Upper lobe of left lung (tissue), 6 donors: ENCODE measurements at regions not wholly inside any gene's neighbourhood (a gene's known extent, or its start where the extent isn't known, plus 50 kb on each side); places are given as distances from the start of the nearest gene placed in this dataset.

Experiments used
- ATAC-seq, 2 donors: fragments of 200-7000 bp; cut with Tn5 transposase; one replicate each; pipeline ENCODE4 v1.9.1; 2022; ENCODE audit warnings: mild to moderate bottlenecking in 2 of 2, moderate library complexity in 2 of 2; ENCODE audit not compliant: low FRiP score in 2 of 2
- DNase-seq, 2 donors: peaks; one replicate each; pipeline ENCODE4 v3.0.0-alpha.2; 2019 to 2020
- H3K27ac ChIP-seq, 4 donors: fragments of 200-600 bp; sonication (generic); one replicate each; pipeline ENCODE4 v1.5.1; 2016 to 2019
- H3K27me3 ChIP-seq, 4 donors: fragments of 200-600 bp; sonication (generic); one replicate each; pipeline ENCODE4 v1.5.1; 2017 to 2019
- H3K36me3 ChIP-seq, 4 donors: fragments of 200-600 bp; sonication (generic); one replicate each; pipeline ENCODE4 v1.5.1; 2016 to 2019
- H3K4me1 ChIP-seq, 4 donors: fragments of 200-600 bp; sonication (generic); one replicate each; pipeline ENCODE4 v1.5.1; 2018 to 2019
- H3K4me3 ChIP-seq, 4 donors: fragments of 200-600 bp; sonication (generic); one replicate each; pipeline ENCODE4 v1.5.1; 2017 to 2019; ENCODE audit warnings: mild to moderate bottlenecking in 2 of 4, moderate library complexity in 1 of 4
- H3K9me3 ChIP-seq, 4 donors: fragments of 200-600 bp; sonication (generic); one replicate each; pipeline ENCODE4 v1.5.1; 2018 to 2019
- EP300 ChIP-seq, 4 donors: sonication (generic); formaldehyde crosslinking; IDR thresholded peaks; one replicate each; pipeline ENCODE4 v1.5.1; 2017; ENCODE audit warnings: antibody characterized with exemption in 4 of 4, control low read depth in 2 of 4
- POLR2A ChIP-seq, 4 donors: fragments of 450-650 bp; IDR thresholded peaks; one replicate each; pipeline ENCODE4 v1.5.1; 2016 to 2017; ENCODE audit warnings: antibody characterized with exemption in 4 of 4, mild to moderate bottlenecking in 2 of 4
- POLR2AphosphoS5 ChIP-seq, 2 donors: sonication (generic); formaldehyde crosslinking; IDR thresholded peaks; one replicate each; pipeline ENCODE4 v1.5.1; 2017; ENCODE audit warnings: antibody characterized with exemption in 2 of 2
- WGBS, 2 donors: methylation state at CpG; one replicate each; pipeline ENCODE4 v1.1.5; 2017 to 2018; 5-methylcytosine and 5-hydroxymethylcytosine counted together
- TF ChIP-seq, protein P1 (sequence below), 6 experiments: fragments of 450-650 bp in 4 of 6; fragments of 200-600 bp in 2 of 6; sonication (generic) in 2 of 6; IDR thresholded peaks; one replicate each; pipeline ENCODE4 v1.5.1; 2016 to 2019; ENCODE audit warnings: antibody characterized with exemption in 6 of 6
- donor health status: DM: no; HTN: no; CAD: no; lungs with moderate emphysema.
- donor health status: DM: no; HTN: yes; CAD: no; lungs with severe emphysema.

DNA sequence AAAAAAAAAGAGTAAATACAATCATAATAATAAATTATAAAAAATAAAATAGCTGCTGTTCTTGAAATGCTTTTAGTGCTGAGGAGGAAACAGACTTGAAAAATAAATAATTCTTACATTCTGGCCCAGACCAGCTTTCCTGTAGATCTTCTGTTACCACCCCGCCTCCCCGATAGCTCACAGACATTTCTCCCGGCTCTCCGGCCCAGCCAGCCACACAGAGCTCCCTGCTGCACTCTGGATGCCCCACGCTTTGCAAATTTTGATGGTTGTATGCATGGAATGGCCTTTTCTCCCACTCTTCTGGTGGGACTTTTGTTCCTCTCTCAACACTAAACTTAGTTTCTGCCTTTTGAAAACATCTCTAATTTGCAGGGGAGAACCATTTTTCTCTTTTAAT, 249.3 kb downstream of the ATP23 start:
- no peak overlapping the region for H3K27ac ChIP-seq
- no peaks in the 10 kb centered on the region for H3K4me1 ChIP-seq
- H3K4me3 ChIP-seq: no peak overlapping the region
- no peak for DNase-seq
- H3K36me3 ChIP-seq: no peaks in the 10 kb centered on the region
- TF ChIP-seq POLR2AphosphoS5 (IDR thresholded peaks at IDR 0.05) (no peak), EP300 (IDR thresholded peaks at IDR 0.05) (no peak), POLR2A (IDR thresholded peaks at IDR 0.05) (no peak)
- TF ChIP-seq, protein P1, sequence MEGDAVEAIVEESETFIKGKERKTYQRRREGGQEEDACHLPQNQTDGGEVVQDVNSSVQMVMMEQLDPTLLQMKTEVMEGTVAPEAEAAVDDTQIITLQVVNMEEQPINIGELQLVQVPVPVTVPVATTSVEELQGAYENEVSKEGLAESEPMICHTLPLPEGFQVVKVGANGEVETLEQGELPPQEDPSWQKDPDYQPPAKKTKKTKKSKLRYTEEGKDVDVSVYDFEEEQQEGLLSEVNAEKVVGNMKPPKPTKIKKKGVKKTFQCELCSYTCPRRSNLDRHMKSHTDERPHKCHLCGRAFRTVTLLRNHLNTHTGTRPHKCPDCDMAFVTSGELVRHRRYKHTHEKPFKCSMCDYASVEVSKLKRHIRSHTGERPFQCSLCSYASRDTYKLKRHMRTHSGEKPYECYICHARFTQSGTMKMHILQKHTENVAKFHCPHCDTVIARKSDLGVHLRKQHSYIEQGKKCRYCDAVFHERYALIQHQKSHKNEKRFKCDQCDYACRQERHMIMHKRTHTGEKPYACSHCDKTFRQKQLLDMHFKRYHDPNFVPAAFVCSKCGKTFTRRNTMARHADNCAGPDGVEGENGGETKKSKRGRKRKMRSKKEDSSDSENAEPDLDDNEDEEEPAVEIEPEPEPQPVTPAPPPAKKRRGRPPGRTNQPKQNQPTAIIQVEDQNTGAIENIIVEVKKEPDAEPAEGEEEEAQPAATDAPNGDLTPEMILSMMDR (IDR thresholded peaks at IDR 0.05): no peak
- 70 to 87% methylated on average over 5 of the region's 5 CpGs for WGBS, 2 donors
- ATAC-seq: no peak
- H3K9me3 ChIP-seq: peaks cover 0 to 7% (median 4%) of the 10 kb centered on the region in 4 donors
- no peaks in the 10 kb centered on the region for H3K27me3 ChIP-seq

GRCh38 chr12:58196971-58197370, 255.6 kb downstream of the ATP23 start:
- H3K36me3 ChIP-seq: no peaks in the 10 kb centered on the region
- no peak for TF ChIP-seq EP300 (IDR thresholded peaks at IDR 0.05)
- TF ChIP-seq, protein P1 (IDR thresholded peaks at IDR 0.05): no peak
- no peak for TF ChIP-seq POLR2A (IDR thresholded peaks at IDR 0.05)
- no peak for TF ChIP-seq POLR2AphosphoS5 (IDR thresholded peaks at IDR 0.05)
- no peaks in the 10 kb centered on the region for H3K27me3 ChIP-seq
- no peak overlapping the region for H3K4me3 ChIP-seq
- DNase-seq (no peak), ATAC-seq (no peak)
- peaks cover 0 to 10% (median 2%) of the 10 kb centered on the region in 4 donors for H3K9me3 ChIP-seq
- no peak overlapping the region for H3K27ac ChIP-seq
- H3K4me1 ChIP-seq: no peaks in the 10 kb centered on the region

GRCh38 chr12:58202933-58203718, 261.8 kb downstream of the ATP23 start:
- Histone ChIP-seq H3K9me3 (no peaks in the 10 kb centered on the region), H3K4me1 (no peaks in the 10 kb centered on the region), H3K36me3 (no peaks in the 10 kb centered on the region), H3K27me3 (no peaks in the 10 kb centered on the region), H3K4me3 (no peak overlapping the region), H3K27ac (no peak overlapping the region)
- ATAC-seq (no peak), DNase-seq (no peak)
- TF ChIP-seq POLR2A (IDR thresholded peaks at IDR 0.05): no peak
- TF ChIP-seq, protein P1 (IDR thresholded peaks at IDR 0.05): no peak
- 59 to 73% methylated on average over 3 of the region's 3 CpGs for WGBS, 2 donors

- ATAC-seq: no peak
- Histone ChIP-seq H3K27me3 (no peaks in the 10 kb centered on the region), H3K4me3 (no peak overlapping the region), H3K4me1 (no peaks in the 10 kb centered on the region), H3K27ac (no peak overlapping the region), H3K9me3 (no peaks in the 10 kb centered on the region), H3K36me3 (no peaks in the 10 kb centered on the region)
- 25 to 33% methylated on average over 1 of the region's 1 CpG for WGBS, 2 donors
- no peak for DNase-seq
- TF ChIP-seq POLR2AphosphoS5 (IDR thresholded peaks at IDR 0.05): no peak
- TF ChIP-seq EP300 (IDR thresholded peaks at IDR 0.05): no peak
- TF ChIP-seq, protein P1 (IDR thresholded peaks at IDR 0.05): no peak
- TF ChIP-seq POLR2A (IDR thresholded peaks at IDR 0.05): no peak
Measured at GRCh38 chr12:58204071-58204470, 262.7 kb downstream of the ATP23 start.

DNA sequence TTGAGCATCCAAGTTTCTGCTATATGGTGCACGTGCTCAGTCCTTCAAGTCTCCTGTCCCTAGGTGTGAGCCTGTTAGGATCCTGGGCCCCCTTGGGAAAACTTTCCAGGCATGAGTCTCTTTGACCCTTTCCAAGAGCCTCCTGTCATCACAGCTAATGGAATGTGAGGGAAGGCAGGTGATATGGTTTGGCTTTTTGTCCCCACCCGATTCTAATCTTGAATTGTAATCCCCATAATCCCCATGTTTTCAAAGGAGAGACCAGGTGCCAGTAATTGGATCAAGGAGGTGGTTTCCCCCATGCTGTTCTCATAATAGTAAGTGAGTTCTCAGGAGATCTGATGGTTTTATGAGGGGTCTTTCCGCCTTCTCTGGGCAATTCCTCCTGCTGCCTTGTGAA, 265.5 kb downstream of the ATP23 start:
- H3K27me3 ChIP-seq: no peaks in the 10 kb centered on the region
- no peaks in the 10 kb centered on the region for H3K4me1 ChIP-seq
- TF ChIP-seq POLR2AphosphoS5 (IDR thresholded peaks at IDR 0.05): no peak
- TF ChIP-seq POLR2A (IDR thresholded peaks at IDR 0.05): no peak
- no peak for TF ChIP-seq EP300 (IDR thresholded peaks at IDR 0.05)
- TF ChIP-seq, protein P1 (IDR thresholded peaks at IDR 0.05): no peak
- no peak overlapping the region for H3K27ac ChIP-seq
- H3K4me3 ChIP-seq: no peak overlapping the region
- 80 to 87% methylated on average over 3 of the region's 3 CpGs for WGBS, 2 donors
- no peaks in the 10 kb centered on the region for H3K36me3 ChIP-seq
- ATAC-seq: no peak
- no peaks in the 10 kb centered on the region for H3K9me3 ChIP-seq
- no peak for DNase-seq
